Pulmonary artery endothelial cell (primary cell): ENCODE measurements at regions not wholly inside any gene's neighbourhood (a gene's known extent, or its start where the extent isn't known, plus 50 kb on each side); places are given as distances from the start of the nearest gene placed in this dataset.
"Not testable (repeated sequence)": the region's sequence is repeated elsewhere in the genome, so short reads cannot be mapped to it uniquely, and the experiment has no call there.

Experiments
- DNase-seq: peaks from one replicate; pipeline ENCODE4 v3.0.0-alpha.2; 2011; ENCODE audit warnings: low read depth, low spot score

GRCh38 chr1:60891281-60891680, 191.1 kb upstream of the NFIA start:
- no peak for DNase-seq

- no peak for DNase-seq
Measured at GRCh38 chr1:60890664-60891063, 191.7 kb upstream of the NFIA start.

- no peak for DNase-seq
Measured at GRCh38 chr1:60889709-60890108, 192.7 kb upstream of the NFIA start.

GRCh38 chr1:60888126-60888525, 194.2 kb upstream of the NFIA start:
- DNase-seq = no peak

GRCh38 chr1:60886793-60887331, 195.5 kb upstream of the NFIA start:
- no peak for DNase-seq

GRCh38 chr1:60886090-60886489, 196.3 kb upstream of the NFIA start:
- DNase-seq = no peak

- DNase-seq = no peak
Measured at GRCh38 chr1:60880202-60880601, 202.2 kb upstream of the NFIA start.

GRCh38 chr1:60878323-60878722, 204.0 kb upstream of the NFIA start:
- DNase-seq = no peak

GRCh38 chr1:60877376-60877775, 205.0 kb upstream of the NFIA start:
- no peak for DNase-seq

GRCh38 chr1:60876952-60877351, 205.4 kb upstream of the NFIA start:
- DNase-seq = no peak

GRCh38 chr1:60875138-60875537, 207.2 kb upstream of the NFIA start:
- DNase-seq = peak; percentile 78

- peak; percentile 57 for DNase-seq
Measured at GRCh38 chr1:60874718-60875117, 207.6 kb upstream of the NFIA start.

GRCh38 chr1:60873396-60873795, 209.0 kb upstream of the NFIA start:
- DNase-seq = not testable (repeated sequence)

GRCh38 chr1:60872426-60873054, 209.8 kb upstream of the NFIA start:
- DNase-seq = no peak

- no peak for DNase-seq
Measured at GRCh38 chr1:60870269-60870865, 212.0 kb upstream of the NFIA start.

- no peak for DNase-seq
Measured at GRCh38 chr1:60868901-60869663, 213.3 kb upstream of the NFIA start.

GRCh38 chr1:60867782-60868181, 214.6 kb upstream of the NFIA start:
- no peak for DNase-seq

GRCh38 chr1:60866917-60867531, 215.3 kb upstream of the NFIA start:
- no peak for DNase-seq

- no peak for DNase-seq
Measured at GRCh38 chr1:60866226-60866900, 216.0 kb upstream of the NFIA start.

- DNase-seq = no peak
Measured at GRCh38 chr1:60865166-60865565, 217.2 kb upstream of the NFIA start.

- no peak for DNase-seq
Measured at GRCh38 chr1:60864722-60865121, 217.6 kb upstream of the NFIA start.
